ENCODE measurements at regions not wholly inside any gene's neighbourhood (a gene's known extent, or its start where the extent isn't known, plus 50 kb on each side); places are given as distances from the start of the nearest gene placed in this dataset.

DNA sequence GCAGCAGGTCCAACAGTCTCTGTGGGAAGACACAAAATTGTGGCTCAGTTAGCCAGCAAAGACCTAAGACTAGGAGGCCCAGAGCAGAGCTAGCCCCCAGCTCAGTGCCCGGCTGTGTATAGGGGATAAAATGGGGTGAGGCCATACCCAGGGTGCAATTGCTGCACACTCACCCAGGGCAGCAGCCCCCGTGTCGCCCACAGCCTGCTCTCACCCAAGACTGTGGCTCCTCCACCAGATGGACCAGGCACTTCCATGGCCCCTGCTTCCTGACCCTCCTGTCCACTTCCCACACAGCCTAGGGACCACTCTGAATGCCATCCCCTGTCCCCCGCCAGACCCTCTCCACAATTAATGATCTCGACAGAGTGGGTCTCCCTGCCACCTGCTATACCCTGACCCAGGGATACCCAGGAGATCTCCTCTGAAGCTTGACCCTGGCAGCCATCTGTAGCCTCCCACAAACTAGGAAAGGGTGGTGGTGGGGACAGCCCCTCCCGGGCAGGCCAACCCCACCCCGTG, 85.7 kb downstream of the HS1BP3 start (continued):
- TF ChIP-seq RFX5 (IDR thresholded peaks at IDR 0.05; ENCODE audit: borderline replicate concordance, low read depth, low read length) (no peak), JUND (IDR thresholded peaks at IDR 0.05; ENCODE audit: low read length) (no peak)
